ENCODE measurements at regions not wholly inside any gene's neighbourhood (a gene's known extent, or its start where the extent isn't known, plus 50 kb on each side); places are given as distances from the start of the nearest gene placed in this dataset.

- TF ChIP-seq GATA3 (IDR thresholded peaks at IDR 0.05; ENCODE audit: low read depth, low read length) (no peak), GATA2 (IDR thresholded peaks at IDR 0.05; ENCODE audit: low read depth, low read length) (no peak)
Measured at GRCh38 chr6:16841241-16841640, 80.0 kb upstream of the ATXN1 start.
